Panc1 (cell line): ENCODE measurements at regions not wholly inside any gene's neighbourhood (a gene's known extent, or its start where the extent isn't known, plus 50 kb on each side); places are given as distances from the start of the nearest gene placed in this dataset.

Source experiments
- CTCF ChIP-seq: fragments of 450-650 bp; IDR thresholded peaks from 2 replicates; pipeline ENCODE4 v1.5.1; 2017; ENCODE audit warnings: mild to moderate bottlenecking
- POLR2AphosphoS5 ChIP-seq: IDR thresholded peaks from 2 replicates; pipeline ENCODE4 v1.6.1; 2012; ENCODE audit warnings: mild to moderate bottlenecking, low read depth, low read length, moderate library complexity
- TCF7L2 ChIP-seq: IDR thresholded peaks from 2 replicates; pipeline ENCODE4 v1.6.1; 2011; ENCODE audit warnings: mild to moderate bottlenecking, low read depth, low read length, inconsistent platforms

- no peak for TF ChIP-seq TCF7L2
- no peak for TF ChIP-seq CTCF
- TF ChIP-seq POLR2AphosphoS5 = no peak
Measured at GRCh38 chr13:50629966-50630365, 213.5 kb downstream of the DLEU7 start.
